Right atrium auricular region (tissue), 2 donors: ENCODE measurements at regions not wholly inside any gene's neighbourhood (a gene's known extent, or its start where the extent isn't known, plus 50 kb on each side); places are given as distances from the start of the nearest gene placed in this dataset.

Experiments
- DNase-seq: peaks from one replicate; pipeline ENCODE4 v3.0.0-alpha.2; 2019; ENCODE audit warnings: low spot score
- H3K27ac ChIP-seq, 2 donors: fragments of 200-600 bp; sonication (generic); 1 replicate in 1 of 2; 2 replicates in 1 of 2; pipeline ENCODE4 v1.5.1; 2016 to 2019
- H3K27me3 ChIP-seq, 2 donors: fragments of 200-600 bp; sonication (generic); one replicate each; pipeline versions ENCODE4 v1.5.1 to v1.6.0; 2017 to 2019
- H3K36me3 ChIP-seq: fragments of 200-600 bp; sonication (generic); one replicate; pipeline ENCODE4 v1.5.1; 2016
- H3K4me1 ChIP-seq, 2 donors: fragments of 200-600 bp; sonication (generic); one replicate each; pipeline versions ENCODE4 v1.5.1 to v1.6.0; 2017 to 2019
- H3K4me3 ChIP-seq, 2 donors: fragments of 200-600 bp; sonication (generic); 1 replicate in 1 of 2; 2 replicates in 1 of 2; pipeline ENCODE4 v1.5.1; 2017 to 2019; ENCODE audit warnings: mild to moderate bottlenecking in 1 of 2, moderate library complexity in 1 of 2
- H3K9me3 ChIP-seq, 2 donors: fragments of 200-600 bp; sonication (generic); one replicate each; pipeline ENCODE4 v1.5.1; 2019
- TF ChIP-seq, protein P1 (sequence below), 2 donors: fragments of 200-600 bp; sonication (generic); IDR thresholded peaks; one replicate each; pipeline ENCODE4 v1.5.1; 2019; ENCODE audit warnings: antibody characterized with exemption in 2 of 2

DNA sequence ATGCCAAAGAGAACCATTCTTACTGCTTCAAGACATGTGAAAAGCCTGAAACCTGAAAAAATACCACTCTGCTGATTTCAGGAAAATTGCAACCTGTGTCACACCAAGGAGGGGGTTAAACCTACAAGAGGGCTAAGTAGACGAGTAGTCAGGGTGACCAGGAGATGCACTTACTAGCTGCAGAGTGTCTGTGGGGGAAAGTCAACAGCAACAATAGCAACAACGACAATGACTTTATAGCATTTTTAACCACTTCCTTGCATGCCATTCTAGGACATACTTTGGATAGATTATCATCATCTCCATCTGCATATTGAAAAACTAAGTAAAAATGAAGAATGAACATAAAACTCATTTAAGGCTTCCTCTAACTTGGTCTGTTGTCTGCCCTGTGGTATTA is 902.7 kb downstream of the BCL11B start:
- no peaks in the 10 kb centered on the region for H3K4me1 ChIP-seq
- TF ChIP-seq, protein P1, sequence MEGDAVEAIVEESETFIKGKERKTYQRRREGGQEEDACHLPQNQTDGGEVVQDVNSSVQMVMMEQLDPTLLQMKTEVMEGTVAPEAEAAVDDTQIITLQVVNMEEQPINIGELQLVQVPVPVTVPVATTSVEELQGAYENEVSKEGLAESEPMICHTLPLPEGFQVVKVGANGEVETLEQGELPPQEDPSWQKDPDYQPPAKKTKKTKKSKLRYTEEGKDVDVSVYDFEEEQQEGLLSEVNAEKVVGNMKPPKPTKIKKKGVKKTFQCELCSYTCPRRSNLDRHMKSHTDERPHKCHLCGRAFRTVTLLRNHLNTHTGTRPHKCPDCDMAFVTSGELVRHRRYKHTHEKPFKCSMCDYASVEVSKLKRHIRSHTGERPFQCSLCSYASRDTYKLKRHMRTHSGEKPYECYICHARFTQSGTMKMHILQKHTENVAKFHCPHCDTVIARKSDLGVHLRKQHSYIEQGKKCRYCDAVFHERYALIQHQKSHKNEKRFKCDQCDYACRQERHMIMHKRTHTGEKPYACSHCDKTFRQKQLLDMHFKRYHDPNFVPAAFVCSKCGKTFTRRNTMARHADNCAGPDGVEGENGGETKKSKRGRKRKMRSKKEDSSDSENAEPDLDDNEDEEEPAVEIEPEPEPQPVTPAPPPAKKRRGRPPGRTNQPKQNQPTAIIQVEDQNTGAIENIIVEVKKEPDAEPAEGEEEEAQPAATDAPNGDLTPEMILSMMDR (IDR thresholded peaks at IDR 0.05) = no peak
- H3K9me3 ChIP-seq = no peaks in the 10 kb centered on the region
- H3K27me3 ChIP-seq = no peaks in the 10 kb centered on the region
- H3K4me3 ChIP-seq = no peak overlapping the region
- H3K36me3 ChIP-seq = no peaks in the 10 kb centered on the region
- DNase-seq = no peak
- H3K27ac ChIP-seq = no peak overlapping the region

DNA sequence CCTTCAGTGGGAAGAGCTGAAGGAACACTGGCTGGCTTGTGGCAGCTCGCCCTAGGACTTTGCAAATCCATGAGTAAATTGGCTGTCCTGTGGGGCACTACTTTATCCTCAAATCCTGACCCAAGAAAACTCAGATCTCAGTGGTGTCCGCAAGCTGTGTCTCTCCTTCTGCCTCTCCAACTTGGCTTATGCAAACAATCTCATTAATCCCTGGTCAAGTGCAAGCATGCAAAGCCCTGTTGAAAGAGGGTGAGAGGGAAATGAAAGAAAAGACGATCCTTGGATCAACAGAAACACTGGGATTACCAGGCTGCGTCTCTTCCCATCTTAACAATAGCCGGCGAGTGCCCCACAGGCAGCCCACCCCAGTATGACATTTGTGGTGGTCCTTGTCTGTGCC is 901.6 kb downstream of the BCL11B start:
- no peak overlapping the region for H3K27ac ChIP-seq
- H3K4me3 ChIP-seq = no peak overlapping the region
- TF ChIP-seq, protein P1 (IDR thresholded peaks at IDR 0.05) = no peak
- no peaks in the 10 kb centered on the region for H3K27me3 ChIP-seq
- no peaks in the 10 kb centered on the region for H3K4me1 ChIP-seq
- H3K36me3 ChIP-seq = no peaks in the 10 kb centered on the region
- no peak for DNase-seq
- H3K9me3 ChIP-seq = no peaks in the 10 kb centered on the region

DNA sequence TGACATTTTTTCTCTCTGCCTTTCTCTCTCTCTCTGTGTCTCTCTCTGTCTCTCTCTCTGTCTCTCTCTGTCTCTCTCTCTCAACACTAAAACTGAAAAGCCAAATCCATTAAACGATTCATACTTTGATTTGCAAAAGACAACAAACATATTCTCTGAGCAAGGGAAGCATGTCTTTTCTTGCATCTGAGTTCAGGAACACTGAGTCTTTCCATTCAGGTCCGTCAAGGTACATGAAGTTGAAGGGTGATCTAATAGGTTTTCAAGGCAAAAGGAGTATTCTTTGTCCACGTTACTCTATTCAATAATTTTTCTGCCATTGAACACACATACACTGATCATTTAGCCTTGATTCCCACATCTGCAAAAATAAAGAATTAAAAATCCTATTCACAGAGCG is 900.9 kb downstream of the BCL11B start:
- H3K36me3 ChIP-seq = no peaks in the 10 kb centered on the region
- H3K4me3 ChIP-seq = no peak overlapping the region
- H3K27ac ChIP-seq = no peak overlapping the region
- H3K27me3 ChIP-seq = no peaks in the 10 kb centered on the region
- no peak for DNase-seq
- no peaks in the 10 kb centered on the region for H3K4me1 ChIP-seq
- TF ChIP-seq, protein P1 (IDR thresholded peaks at IDR 0.05) = no peak
- no peaks in the 10 kb centered on the region for H3K9me3 ChIP-seq

DNA sequence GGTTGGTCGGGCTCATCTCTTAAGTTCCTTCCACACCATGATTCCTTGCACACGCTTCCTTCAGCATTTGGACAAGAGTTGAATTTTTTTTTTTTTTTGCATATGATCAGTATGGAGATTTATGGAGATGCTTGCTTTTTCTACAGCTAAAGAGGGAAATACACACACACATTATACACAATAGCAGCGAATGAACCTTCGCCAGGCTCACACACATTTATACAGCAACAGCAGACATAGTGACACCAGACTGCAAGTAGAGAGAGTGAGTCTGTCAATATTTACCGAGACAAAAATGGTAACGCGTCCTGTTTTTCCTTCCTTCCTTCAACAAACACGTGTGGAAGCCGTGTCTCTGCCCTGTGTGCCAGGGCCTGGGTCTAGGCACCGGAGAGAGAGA is 897.9 kb downstream of the BCL11B start:
- no peaks in the 10 kb centered on the region for H3K4me1 ChIP-seq
- no peak overlapping the region for H3K27ac ChIP-seq
- no peak overlapping the region for H3K4me3 ChIP-seq
- no peaks in the 10 kb centered on the region for H3K27me3 ChIP-seq
- TF ChIP-seq, protein P1 (IDR thresholded peaks at IDR 0.05) = no peak
- no peaks in the 10 kb centered on the region for H3K36me3 ChIP-seq
- no peaks in the 10 kb centered on the region for H3K9me3 ChIP-seq
- DNase-seq = no peak

DNA sequence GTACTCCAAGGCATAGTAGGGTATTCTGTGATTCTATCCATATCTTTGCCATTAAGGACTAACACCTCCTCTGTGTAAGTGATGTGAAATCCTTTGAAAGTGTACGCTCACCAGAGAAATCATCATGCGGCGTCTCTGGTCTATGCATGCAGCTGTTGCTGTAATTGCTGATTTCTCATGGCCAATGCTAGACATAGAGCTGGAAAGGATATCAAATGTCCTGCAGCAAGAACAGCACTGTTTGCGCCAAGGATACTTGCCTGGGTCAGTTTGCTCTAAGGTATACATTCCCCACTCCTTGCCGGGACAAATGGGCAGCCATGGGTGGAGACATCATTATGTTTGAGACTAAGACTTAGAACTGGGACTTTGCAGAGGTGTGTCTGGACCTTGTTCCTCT is 896.4 kb downstream of the BCL11B start:
- H3K4me3 ChIP-seq = no peak overlapping the region
- no peaks in the 10 kb centered on the region for H3K4me1 ChIP-seq
- DNase-seq = no peak
- no peaks in the 10 kb centered on the region for H3K27me3 ChIP-seq
- no peak overlapping the region for H3K27ac ChIP-seq
- TF ChIP-seq, protein P1 (IDR thresholded peaks at IDR 0.05) = no peak
- no peaks in the 10 kb centered on the region for H3K9me3 ChIP-seq
- no peaks in the 10 kb centered on the region for H3K36me3 ChIP-seq

DNA sequence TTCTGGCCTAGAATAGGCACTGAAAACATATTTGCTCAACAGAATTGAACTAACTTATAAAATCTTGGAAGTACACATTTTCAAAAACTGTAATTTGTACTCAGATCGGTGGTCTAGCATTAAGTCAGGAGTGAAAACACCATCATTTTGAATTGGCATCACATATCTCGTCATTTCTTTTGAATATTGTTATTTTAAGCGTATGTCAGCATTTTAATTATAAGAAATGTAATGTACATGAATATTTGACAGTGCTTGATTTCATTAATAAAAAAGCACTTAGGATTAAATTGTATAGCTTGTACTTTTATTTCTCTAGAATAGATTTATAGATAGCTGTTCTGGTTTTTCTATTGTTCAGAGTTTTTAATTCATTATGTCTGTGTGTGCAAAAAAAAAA is 892.2 kb downstream of the BCL11B start:
- Histone ChIP-seq H3K27me3 (no peaks in the 10 kb centered on the region), H3K4me3 (no peak overlapping the region), H3K4me1 (no peaks in the 10 kb centered on the region), H3K36me3 (no peaks in the 10 kb centered on the region), H3K27ac (no peak overlapping the region), H3K9me3 (no peaks in the 10 kb centered on the region)
- TF ChIP-seq, protein P1 (IDR thresholded peaks at IDR 0.05) = no peak
- DNase-seq = no peak
